T follicular helper cell (primary cell): ENCODE measurements at regions not wholly inside any gene's neighbourhood (a gene's known extent, or its start where the extent isn't known, plus 50 kb on each side); places are given as distances from the start of the nearest gene placed in this dataset.

Source experiments
- DNase-seq: peaks from one replicate; pipeline ENCODE4 v3.0.0-alpha.2; 2020; ENCODE audit warnings: low read depth

DNA sequence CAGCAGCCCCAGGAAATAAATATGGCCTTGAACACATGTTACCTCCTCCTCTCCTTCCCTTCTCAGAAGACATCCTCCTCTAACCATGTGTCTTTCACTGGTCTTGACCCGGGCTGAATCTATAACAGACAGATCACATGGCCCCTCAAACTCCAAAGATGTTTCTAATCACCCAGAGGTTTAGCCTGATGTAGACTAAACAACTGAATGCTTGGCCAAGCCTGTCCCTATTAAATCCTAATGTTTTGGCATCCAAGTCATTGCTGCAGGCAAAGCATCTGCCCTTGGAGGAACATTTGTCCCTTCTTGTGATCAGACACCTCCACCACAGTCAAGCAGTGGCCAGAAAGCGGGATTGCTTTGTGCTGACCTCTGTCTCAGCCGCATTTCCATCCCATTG lies 65.5 kb downstream of the ANKRD60 start:
- no peak for DNase-seq

DNA sequence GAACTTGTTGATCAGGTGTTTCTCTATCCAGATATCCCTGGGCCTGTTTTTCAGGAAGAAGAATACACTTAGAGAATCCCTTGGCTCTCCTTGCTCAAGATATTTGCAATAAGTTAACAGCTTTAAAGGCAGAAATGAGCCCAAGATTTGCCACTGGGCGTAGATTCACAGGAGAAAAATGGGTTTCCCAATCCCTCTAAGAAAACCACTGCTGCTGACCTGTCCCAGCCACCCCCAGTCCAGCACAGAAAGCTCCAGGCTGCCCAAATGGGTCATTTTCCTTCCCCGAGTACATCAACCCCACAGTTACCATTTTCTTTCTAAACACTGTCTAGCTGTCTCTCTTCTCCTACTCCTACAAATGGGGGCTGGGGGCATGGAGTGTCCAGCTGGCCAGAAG lies 67.3 kb downstream of the ANKRD60 start:
- DNase-seq = no peak

DNA sequence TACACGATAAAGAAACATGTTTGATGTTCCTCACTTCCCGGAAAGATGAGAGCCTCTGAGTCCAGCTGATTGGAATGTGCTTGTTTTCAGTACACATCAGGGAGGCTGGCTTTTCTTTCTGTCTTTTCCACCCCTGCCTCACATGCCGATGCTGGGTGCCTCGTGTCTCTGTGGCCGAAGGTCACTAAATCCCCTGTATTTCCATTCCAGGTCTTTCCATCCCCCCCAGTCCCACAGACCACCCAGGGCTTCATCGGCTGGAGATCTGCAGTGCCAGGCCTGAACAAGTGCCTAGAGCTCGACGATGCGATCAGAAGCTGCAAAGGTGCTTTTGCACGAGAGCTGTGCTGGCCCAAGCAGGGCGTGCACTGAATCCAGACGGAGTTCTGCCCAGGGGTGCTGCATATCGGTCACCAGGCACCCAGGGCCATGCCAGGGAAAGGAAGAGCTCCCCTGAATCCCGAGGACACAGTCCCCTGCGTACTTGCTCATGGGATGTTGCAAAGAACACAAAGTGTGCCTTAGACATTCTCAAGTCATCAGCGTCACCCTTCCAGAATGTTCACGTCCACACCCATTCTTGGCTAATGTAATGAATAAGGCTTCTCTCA lies 67.9 kb downstream of the ANKRD60 start:
- no peak for DNase-seq

DNA sequence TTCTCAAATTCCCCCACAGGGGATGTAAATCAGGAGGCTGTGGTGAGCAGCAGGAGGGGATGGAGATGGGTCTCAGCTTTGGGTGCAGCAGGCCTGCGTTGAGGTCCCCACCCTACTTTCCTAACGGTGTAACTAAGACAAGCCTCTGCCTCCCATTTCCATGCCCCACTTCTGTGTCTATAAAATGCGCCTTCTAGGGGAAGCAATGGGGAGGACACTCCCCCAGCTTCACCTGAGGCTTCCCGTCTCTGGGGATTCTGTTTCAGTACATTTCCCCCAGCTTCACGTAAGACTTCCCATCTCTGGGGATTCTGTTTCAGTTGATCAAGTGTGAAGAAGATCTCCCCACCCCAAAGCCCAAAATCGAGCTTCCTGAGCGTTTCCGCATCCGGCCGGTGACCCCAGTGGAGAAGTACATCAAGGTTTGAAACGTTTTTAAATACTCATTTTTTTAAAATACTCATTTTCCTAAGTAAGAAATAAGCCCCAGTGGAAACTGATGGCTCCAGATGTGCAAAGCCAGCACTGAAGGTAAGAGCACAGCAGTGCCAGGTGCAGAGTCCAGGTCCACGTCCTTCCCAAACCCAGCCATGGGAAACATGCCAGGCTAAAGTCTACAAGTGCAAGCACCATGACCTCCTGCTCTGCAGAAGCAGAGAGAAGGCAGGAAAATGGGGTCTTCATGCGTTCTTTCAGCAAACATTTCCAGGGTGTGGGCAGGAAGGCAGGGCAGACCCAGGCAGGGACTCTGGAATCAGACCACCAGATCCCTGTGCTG lies 73.1 kb downstream of the ANKRD60 start:
- no peak for DNase-seq

DNA sequence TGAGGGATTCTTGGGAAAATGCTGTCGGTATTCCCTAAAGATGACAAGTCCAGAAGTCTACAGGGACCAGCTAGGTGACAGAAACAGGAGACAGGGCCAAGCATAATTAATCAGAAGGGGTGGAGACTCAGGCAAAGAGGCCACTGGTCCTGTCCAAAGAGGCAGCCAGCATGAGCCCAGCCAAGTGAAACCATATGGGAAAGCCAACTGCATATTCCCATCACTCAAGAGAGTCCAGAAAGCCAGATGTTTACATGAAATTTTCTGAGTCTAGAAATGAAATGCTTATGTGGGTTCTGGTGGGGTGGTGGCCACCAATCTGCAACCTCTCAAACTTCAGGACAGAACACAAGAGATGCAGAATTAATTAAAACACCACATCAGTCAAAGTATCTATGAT lies 74.3 kb downstream of the ANKRD60 start:
- DNase-seq = no peak

DNA sequence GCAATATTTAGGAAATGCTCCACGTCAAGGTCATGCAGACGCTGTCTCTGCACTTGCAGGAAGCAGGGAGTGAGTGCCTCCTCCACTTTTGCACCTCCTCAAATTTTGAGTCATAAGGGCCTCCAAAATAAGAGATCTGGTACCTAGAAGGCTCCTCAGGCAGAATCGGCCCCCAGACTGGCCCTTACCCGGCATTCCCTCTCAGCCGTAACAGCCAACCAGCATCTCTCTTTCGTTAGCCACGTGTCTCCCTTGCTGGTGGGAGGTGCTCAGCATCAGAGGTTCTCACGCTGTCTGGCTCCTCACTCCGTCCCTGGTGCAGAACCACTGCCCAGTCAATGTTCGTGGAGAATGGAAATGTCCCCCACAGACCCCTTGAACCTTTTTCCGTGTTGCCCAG lies 75.3 kb downstream of the ANKRD60 start:
- DNase-seq = no peak

DNA sequence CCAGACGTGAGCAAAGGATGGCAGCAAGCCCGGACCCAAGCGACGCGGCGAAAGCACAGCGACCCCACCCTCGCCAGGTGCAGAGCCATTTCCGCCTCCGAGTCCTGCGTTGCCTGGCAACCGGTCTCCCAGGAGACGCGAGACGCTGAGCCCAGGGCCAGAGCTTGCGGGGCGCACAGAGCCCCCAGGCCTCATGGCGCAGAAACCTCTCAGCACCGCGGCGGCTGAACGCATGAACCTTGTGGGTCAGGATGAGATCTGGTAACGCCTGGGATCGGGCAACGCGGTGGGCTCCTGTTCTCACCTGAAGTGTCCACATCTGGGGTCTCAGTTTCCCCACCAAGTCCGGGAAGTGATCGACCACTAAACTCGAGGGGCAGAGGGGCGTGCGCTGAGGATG lies 77.7 kb downstream of the ANKRD60 start:
- no peak for DNase-seq

DNA sequence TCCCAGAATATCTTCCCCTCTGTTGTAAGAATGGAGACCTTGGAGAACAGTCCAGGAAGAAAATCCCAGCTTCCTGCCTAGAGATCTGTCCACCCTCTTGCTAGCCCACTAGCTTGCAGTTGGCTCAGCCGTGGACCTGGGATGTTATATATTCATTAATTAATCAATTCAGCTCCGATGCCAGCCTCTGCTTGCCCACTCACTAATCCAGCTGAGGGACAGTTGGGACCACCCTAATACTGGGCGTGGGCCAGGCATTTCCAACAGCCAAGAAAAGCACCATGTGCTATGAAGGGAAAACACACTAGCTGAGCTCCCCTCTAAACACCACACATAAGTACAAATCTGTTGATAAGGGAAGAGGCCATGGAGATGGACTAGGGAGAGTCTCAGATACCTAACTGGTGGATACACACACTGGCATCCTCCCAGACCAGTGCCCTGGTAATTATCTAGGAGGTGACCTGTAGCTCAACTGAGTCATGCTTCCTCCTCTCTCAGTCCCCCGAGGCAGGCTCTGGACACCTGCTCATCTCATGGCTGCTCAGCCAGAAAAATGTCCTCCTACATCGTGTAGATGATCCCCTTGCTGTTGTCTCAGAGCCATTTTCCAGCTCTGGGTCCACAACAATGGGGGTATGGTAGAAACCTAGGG lies 78.9 kb downstream of the ANKRD60 start:
- no peak for DNase-seq

DNA sequence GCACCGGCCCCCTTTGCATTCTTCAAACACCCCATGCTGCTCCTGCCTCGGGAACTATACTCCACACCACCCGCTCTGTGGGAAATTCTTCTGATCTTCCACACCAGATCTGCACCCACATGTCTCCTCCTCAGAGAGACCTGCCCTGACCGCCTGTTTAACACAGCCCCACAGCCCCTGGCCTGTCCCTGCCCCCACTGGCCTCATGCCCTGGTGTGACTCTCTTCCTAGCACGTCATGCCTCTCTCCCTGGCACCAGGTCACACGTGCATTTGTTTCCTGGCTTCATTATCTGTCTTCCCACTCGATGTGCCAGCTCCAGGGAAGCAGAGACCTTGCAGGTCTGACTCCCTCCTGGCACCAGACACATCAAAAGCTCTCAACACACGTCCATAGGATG lies 79.6 kb downstream of the ANKRD60 start:
- DNase-seq = no peak

DNA sequence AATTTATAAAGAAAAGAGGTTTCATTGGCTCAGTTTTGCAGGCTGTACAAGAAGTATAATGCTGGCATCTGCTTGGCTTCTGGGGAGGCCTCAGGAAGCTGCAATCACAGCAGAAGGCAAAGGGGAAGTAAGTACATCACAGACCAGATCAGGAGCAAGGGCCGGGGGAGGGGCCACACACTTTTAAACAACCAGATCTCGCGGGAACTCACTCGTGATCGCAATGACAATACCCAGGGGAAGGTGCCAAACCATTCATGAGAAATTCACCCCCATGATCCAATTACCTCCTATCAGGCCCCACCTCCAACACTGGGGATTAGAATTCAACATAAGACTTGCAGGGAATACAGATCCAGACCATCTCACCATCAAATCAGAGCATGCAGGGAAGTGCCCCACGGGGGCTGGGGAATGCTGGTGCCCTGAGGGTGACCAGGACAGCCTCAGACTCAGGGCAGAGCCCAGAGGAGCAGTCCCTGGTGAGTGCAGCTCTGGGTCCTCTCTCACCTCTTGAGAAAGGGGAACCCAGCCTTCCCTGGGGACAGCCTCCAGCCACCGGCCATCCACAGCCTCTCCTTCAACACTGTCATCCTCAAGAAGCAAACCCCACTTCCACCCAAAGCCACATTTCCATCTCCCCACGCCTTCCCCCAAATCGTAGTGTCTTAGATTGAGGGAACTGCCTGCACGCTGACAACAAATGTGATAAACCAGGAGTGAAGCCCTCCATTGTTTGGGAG lies 80.7 kb downstream of the ANKRD60 start:
- DNase-seq = no peak

DNA sequence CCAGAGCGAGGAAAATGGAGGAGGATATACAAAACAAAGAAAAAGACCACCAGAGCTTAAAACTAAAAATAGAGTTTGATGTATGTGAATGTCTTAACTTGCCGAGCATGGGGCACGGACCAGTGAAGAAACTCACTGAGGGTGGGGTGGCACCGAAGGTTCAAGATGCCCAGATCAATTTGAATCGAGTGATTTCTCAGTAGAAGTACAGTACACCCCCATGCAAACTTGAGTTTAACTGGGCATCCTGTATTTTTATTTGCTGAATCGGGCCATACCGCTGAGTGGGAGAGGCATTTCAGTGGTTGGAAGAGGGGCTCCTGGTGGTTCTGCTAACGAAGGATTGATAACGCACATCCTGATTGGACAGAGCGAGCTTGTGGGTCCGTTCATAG lies 81.7 kb downstream of the ANKRD60 start:
- no peak for DNase-seq

DNA sequence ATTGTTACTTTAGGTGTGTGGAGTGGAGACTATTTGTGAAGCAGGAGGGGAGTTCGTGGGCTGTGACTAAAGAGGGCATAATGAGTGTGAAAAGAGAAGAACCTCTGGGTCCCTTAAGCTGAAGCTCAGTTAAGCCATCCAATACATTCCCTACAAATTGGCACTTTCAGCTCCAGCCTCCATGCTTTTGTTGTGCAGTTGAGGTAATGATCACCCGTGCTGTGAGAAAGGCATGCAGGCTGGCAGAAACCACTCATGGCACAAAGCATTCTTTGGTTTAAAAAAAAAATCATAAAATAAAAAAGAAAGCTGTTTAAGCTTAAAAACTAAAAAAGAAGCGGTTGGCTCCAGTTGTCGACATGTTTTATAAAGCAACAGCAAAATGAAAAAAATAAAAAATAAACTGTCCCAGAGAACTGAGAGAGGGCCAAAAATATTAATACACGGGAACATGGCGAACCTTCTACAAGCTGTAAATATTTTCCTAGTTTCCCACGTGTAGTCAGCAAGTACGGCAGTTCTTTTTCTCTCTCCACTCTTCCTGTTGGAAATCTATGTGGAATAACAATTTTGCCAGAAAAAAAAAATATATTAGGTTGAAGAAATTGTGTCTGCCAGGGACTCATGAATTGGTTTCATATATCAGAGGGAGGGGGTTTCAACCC lies 82.2 kb downstream of the ANKRD60 start:
- no peak for DNase-seq

DNA sequence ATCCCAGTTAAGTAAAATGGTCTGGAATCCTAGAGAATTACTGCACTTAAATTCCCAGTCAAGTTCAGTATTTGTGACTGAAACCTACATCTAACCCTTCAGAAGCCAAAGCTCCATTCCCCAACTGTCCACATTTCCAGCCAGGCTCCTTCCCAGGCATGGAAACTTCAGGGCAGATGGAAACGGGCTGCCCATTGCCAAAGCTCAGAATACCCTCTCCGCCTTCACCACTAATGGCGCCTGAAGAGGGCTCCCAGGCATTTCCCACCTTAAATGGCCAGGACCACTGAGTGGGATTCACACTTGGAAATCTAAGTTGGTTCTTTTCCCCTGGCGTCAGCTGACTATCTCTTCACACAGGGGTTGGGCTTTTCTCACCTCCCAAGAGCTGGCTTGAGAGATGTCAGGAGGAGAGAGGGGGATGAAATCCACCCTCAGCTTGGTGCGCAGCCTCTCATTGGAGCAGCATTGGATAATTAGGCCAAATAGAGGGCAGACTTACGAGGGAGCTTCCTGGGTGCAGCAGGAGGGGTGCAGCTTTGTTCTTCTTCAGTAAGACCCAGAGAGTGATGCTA lies 82.9 kb downstream of the ANKRD60 start:
- no peak for DNase-seq

DNA sequence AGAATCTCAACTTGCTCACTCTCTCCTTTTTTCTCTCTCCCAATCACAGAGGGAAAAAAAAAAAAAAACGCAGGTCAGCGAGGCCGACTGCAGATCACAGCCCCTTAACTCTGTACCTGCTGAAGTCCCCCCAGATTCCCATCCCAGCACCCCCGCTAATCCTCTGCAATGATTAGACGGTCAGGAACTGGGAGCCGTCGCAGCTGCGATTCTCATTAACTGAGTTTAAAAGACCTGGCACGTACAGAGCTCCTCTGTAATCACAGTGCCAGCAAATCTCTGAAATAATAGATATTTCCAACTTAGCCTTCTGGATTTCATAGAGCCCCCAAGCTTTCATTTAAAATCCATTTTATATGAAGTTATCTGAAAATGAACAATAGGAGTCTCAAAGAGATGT lies 84.4 kb downstream of the ANKRD60 start:
- DNase-seq = no peak

DNA sequence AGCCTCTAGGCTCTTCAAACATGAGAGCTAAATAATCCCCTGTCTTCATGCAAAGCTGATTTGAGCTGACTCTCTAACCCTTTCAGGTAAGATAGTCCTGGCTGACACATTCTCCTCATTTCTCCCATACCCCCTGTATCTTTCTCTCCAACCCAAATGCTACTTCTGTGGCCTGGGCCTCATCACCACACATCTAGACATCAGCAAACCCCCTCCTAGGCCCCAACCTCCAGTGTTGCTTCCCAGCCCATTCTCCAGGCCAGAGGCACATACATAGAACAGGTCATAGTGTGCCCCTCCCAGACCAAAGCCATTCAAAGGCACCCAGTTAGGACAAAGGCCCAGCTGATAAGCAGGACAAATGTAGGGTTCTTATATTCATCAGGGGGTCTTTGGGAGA lies 84.9 kb downstream of the ANKRD60 start:
- DNase-seq = no peak

DNA sequence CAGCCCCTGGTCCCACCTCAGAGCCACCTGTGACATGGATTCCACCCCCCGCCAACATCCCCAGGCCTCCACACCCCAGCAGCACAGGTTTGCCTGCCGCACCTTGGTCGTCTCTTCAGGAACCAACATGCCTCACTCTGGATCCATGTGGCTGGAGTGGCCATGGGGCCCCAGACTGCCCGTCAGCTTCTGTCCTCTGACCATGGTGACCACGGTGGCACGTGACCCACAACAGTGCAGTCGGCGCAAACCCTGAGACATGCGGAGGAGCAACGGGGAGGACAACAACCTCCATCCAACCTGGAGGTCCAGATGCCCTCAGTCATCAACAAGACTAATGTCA lies 85.6 kb downstream of the ANKRD60 start:
- DNase-seq = no peak

DNA sequence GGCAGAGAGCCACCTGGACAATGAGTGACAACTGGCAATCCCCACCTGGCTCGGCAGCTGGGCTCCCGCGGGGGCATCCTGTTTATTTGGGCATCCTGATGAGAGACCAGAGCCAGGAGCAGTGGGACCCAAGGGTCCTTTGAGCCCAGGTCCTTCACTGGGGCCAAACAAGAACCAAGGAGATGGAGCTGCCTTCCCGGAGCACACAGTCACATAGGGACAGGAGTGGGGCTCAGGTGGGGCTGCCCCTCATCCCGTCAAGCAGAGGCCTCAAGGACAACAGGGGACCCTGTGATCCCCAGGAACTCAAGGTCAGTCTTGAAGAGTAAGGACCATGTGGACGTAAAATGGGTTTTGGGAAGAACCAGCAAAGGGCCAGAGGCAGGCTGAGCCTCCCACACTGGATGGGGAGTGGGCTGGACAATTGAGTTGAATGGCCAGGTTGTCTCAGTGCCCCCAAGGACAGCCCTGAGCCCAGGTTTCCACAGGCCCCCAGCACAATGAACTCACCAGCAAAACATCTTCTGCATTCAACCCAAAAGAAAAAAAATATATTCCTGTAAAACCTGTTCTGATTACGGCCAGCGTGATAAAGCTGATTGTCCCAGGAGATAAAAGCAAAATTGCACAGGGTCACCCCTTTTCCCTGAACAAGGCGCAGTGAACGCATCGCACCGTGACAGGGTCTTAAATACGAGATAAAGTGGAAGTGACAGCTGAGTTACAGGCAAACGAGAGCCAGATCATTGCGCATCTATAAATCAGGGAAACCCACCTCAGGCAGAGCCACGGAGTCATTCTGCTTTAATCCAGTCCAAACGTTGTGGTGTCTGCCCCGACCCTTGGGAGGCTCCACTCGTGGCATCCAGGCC lies 86.2 kb downstream of the ANKRD60 start:
- DNase-seq = no peak

DNA sequence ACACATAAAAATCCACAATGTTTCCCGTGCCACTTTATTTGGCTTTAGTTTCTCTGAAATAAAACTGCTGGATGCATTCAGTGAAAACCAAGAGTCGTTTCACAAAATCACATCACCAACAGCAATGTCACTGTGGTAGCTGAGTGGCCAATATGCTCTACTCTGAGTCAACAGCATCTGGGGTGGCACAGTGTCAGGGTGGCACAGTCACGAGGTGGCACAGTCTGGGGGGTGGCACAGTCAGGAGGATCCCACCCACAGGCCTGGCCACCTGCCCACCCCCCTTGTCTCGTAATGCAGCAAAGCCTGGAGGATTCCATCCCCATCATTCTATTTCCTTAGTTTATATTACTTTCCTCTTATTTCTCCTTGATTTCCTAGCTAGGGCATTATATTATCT lies 87.0 kb downstream of the ANKRD60 start:
- DNase-seq = no peak

DNA sequence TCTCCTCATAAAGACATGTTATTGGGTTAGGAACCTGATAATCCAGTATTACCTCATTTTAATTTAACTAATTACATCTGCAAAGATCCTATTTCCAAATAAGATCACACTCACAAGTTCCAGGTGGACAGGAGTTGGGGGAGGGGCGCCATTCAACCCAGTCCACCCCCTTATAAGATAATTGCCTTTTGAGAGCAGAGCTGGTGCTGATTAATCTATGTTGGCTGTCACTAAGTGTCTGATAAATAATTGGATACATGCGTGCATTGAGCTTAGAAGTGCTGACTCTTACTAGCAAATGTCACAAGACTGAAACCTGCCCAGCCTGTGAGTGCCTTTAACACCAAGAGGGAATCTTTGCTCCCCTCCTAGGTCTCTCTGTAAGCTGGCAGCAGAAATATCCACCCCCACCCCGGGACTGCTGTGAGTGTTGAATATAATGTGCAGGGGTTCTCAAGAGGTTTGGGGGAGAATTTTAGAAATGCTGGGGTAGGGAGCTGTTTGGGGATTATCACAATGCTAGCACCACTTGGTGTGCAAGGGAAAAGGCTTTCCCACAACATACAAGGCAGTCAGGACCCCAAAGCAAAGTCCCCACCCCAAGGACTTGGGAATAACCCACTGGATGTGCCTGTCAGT lies 87.5 kb downstream of the ANKRD60 start:
- no peak for DNase-seq
